HFF-Myc (cell line): ENCODE measurements at regions not wholly inside any gene's neighbourhood (a gene's known extent, or its start where the extent isn't known, plus 50 kb on each side); places are given as distances from the start of the nearest gene placed in this dataset.

Source experiments
- DNase-seq: peaks from one replicate; pipeline ENCODE4 v3.0.0-alpha.2; 2011; ENCODE audit warnings: low read depth; ENCODE audit errors: extremely low read depth
- H3K4me3 ChIP-seq: replicated peaks from 2 replicates; pipeline ENCODE4 v1.5.1; 2011; ENCODE audit warnings: low read depth, mild to moderate bottlenecking, control low read depth, low read length
- CTCF ChIP-seq: IDR thresholded peaks from 2 replicates; pipeline ENCODE4 v1.5.1; 2012; ENCODE audit warnings: mild to moderate bottlenecking, low read depth, low read length, control low read depth; ENCODE audit errors: missing control alignments

- no peak for TF ChIP-seq CTCF
- DNase-seq: no peak
- H3K4me3 ChIP-seq: no peak overlapping the region
Measured at GRCh38 chr1:95409276-95409675, 175.3 kb downstream of the RWDD3 start.

GRCh38 chr1:95409901-95410300 lies 175.9 kb downstream of the RWDD3 start:
- H3K4me3 ChIP-seq: no peak overlapping the region
- no peak for TF ChIP-seq CTCF
- DNase-seq: no peak

- no peak for TF ChIP-seq CTCF
- DNase-seq: no peak
- no peak overlapping the region for H3K4me3 ChIP-seq
Measured at GRCh38 chr1:95415146-95415545, 181.1 kb downstream of the RWDD3 start.

GRCh38 chr1:95426772-95427171 lies 192.8 kb downstream of the RWDD3 start:
- H3K4me3 ChIP-seq: no peak overlapping the region
- TF ChIP-seq CTCF: no peak
- no peak for DNase-seq

- TF ChIP-seq CTCF: no peak
- DNase-seq: no peak
- H3K4me3 ChIP-seq: no peak overlapping the region
Measured at GRCh38 chr1:95427525-95427924, 193.5 kb downstream of the RWDD3 start.

GRCh38 chr1:95431235-95431634 lies 197.2 kb downstream of the RWDD3 start:
- DNase-seq: no peak
- no peak for TF ChIP-seq CTCF

GRCh38 chr1:95435611-95436010 lies 201.6 kb downstream of the RWDD3 start:
- no peak for TF ChIP-seq CTCF
- H3K4me3 ChIP-seq: no peak overlapping the region
- DNase-seq: no peak

More at GRCh38 chr1:95431235-95431634, 197.2 kb downstream of the RWDD3 start:
- H3K4me3 ChIP-seq: no peak overlapping the region
